Vagina (tissue), 2 donors: ENCODE measurements at regions not wholly inside any gene's neighbourhood (a gene's known extent, or its start where the extent isn't known, plus 50 kb on each side); places are given as distances from the start of the nearest gene placed in this dataset.

Experiments
- POLR2AphosphoS5 ChIP-seq, 2 donors: sonication (generic); formaldehyde crosslinking; IDR thresholded peaks; one replicate each; pipeline ENCODE4 v1.9.0; 2017; ENCODE audit warnings: antibody characterized with exemption in 2 of 2, mild to moderate bottlenecking in 2 of 2, low read depth in 1 of 2; ENCODE audit not compliant: insufficient read depth in 1 of 2
- TF ChIP-seq, protein P1 (sequence below), 3 experiments: fragments of 450-650 bp in 2 of 3; fragments of 200-600 bp in 1 of 3; sonication (generic) in 1 of 3; IDR thresholded peaks; one replicate each; pipeline ENCODE4 v1.5.1; 2017 to 2019; ENCODE audit warnings: antibody characterized with exemption in 3 of 3, mild to moderate bottlenecking in 2 of 3, moderate library complexity in 2 of 3

DNA sequence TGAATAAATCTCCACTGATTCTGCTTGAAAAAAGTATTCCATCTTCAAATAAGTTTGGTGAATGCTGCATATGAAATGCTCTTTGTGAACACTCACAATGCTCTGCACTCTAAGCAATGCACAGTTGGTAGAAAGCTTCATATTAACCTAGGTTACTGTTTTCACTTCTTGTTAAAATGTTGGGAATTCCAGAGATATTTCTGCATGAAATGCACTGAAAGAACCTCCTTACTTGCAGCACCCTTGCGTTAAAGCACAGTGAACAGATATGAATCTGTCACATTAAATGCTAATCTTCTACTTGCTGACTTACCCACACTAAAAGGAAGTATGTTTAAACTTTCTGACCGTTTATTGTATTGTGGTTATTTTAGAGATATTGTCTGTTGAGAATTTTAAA is 584.1 kb upstream of the NUDT12 start:
- TF ChIP-seq, protein P1, sequence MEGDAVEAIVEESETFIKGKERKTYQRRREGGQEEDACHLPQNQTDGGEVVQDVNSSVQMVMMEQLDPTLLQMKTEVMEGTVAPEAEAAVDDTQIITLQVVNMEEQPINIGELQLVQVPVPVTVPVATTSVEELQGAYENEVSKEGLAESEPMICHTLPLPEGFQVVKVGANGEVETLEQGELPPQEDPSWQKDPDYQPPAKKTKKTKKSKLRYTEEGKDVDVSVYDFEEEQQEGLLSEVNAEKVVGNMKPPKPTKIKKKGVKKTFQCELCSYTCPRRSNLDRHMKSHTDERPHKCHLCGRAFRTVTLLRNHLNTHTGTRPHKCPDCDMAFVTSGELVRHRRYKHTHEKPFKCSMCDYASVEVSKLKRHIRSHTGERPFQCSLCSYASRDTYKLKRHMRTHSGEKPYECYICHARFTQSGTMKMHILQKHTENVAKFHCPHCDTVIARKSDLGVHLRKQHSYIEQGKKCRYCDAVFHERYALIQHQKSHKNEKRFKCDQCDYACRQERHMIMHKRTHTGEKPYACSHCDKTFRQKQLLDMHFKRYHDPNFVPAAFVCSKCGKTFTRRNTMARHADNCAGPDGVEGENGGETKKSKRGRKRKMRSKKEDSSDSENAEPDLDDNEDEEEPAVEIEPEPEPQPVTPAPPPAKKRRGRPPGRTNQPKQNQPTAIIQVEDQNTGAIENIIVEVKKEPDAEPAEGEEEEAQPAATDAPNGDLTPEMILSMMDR (IDR thresholded peaks at IDR 0.05), result no peak
- no peak for TF ChIP-seq POLR2AphosphoS5 (IDR thresholded peaks at IDR 0.05; ENCODE audit: insufficient read depth in 1 of 2, low read depth in 1 of 2)
